H1 (cell line): ENCODE measurements at regions not wholly inside any gene's neighbourhood (a gene's known extent, or its start where the extent isn't known, plus 50 kb on each side); places are given as distances from the start of the nearest gene placed in this dataset.

ENCODE experiments used
- CTCF ChIA-PET: fragments of 300-600 bp; sonication (Branson Sonifier 250); formaldehyde crosslinking; loops from one replicate; lab custom pipeline; 2021; ENCODE audit not compliant: partially characterized antibody; lab: Charles Lee
- POLR2A ChIA-PET: fragments of 300-600 bp; sonication (Branson Sonifier 250); formaldehyde crosslinking; loops from one replicate; lab custom pipeline; 2021; ENCODE audit warnings: inconsistent platforms; ENCODE audit not compliant: partially characterized antibody; lab: Charles Lee
- DNase-seq, 2 experiments: peaks; one replicate each; pipeline versions ENCODE4 v3.0.0 to v3.0.0-alpha.2; 2010 to 2022; ENCODE audit warnings: low spot score in 2 of 2, low read depth in 1 of 2, mixed read lengths in 1 of 2
- FAIRE-seq: peaks from 2 replicates; lab custom pipeline; 2011; peaks lifted over from hg19 to GRCh38; lab: Jason Lieb, UNC
- H2AFZ ChIP-seq: 2 replicates; pipeline ENCODE4 v1.8.1; 2012; ENCODE audit warnings: low read length, inconsistent platforms
- H2AK5ac ChIP-seq: 2 replicates; pipeline ENCODE4 v1.6.1; 2013; ENCODE audit warnings: low read depth, low read length
- H2BK120ac ChIP-seq: replicated peaks from 2 replicates; pipeline ENCODE3; 2013; ENCODE audit warnings: low read depth, low read length, inconsistent platforms
- H2BK12ac ChIP-seq: 2 replicates; pipeline ENCODE4 v1.6.1; 2013; ENCODE audit warnings: low read depth, low read length
- H2BK15ac ChIP-seq: 2 replicates; pipeline ENCODE4 v1.6.1; 2013; ENCODE audit warnings: low read length
- H2BK20ac ChIP-seq: 2 replicates; pipeline ENCODE4 v1.6.1; 2013; ENCODE audit warnings: low read length
- H2BK5ac ChIP-seq: 2 replicates; pipeline ENCODE4 v1.6.1; 2013; ENCODE audit warnings: low read depth, low read length
- H3K14ac ChIP-seq: 2 replicates; pipeline ENCODE4 v1.6.1; 2013; ENCODE audit warnings: inconsistent platforms; ENCODE audit not compliant: insufficient read length
- H3K18ac ChIP-seq: 2 replicates; pipeline ENCODE4 v1.6.1; 2013; ENCODE audit warnings: low read length; ENCODE audit errors: extremely low read depth
- H3K23ac ChIP-seq: 2 replicates; pipeline ENCODE4 v1.6.1; 2013; ENCODE audit warnings: inconsistent platforms; ENCODE audit not compliant: insufficient read length
- H3K23me2 ChIP-seq: 2 replicates; pipeline ENCODE4 v1.6.1; 2013; ENCODE audit warnings: low read depth, low read length
- H3K27ac ChIP-seq: 2 replicates; pipeline ENCODE4 v1.6.1; 2011; ENCODE audit warnings: low read depth, low read length, inconsistent platforms
- H3K27me3 ChIP-seq, 4 experiments: replicated peaks in 1 of 4; 1 replicate in 1 of 4; 2 replicates in 3 of 4; pipeline versions ENCODE4 v1.6.1 to v1.8.1; 2011 to 2013; ENCODE audit warnings: low read length in 3 of 4, mild to moderate bottlenecking in 3 of 4, inconsistent platforms in 2 of 4, mixed read lengths in 2 of 4, moderate library complexity in 1 of 4; ENCODE audit not compliant: control insufficient read depth in 3 of 4, insufficient read depth in 3 of 4; ENCODE audit errors: extremely low read depth in 1 of 4
- H3K36me3 ChIP-seq, 4 experiments: 2 replicates each; pipeline versions ENCODE4 v1.6.1 to v1.8.1; 2011 to 2013; ENCODE audit warnings: mild to moderate bottlenecking in 4 of 4, low read length in 3 of 4, moderate library complexity in 2 of 4, control low read depth in 1 of 4, inconsistent platforms in 1 of 4; ENCODE audit not compliant: insufficient read depth in 4 of 4, control insufficient read depth in 2 of 4
- H3K4ac ChIP-seq: replicated peaks from 2 replicates; pipeline ENCODE3; 2013; ENCODE audit warnings: low read length, low read depth, mixed read lengths, inconsistent platforms; ENCODE audit not compliant: insufficient read length
- H3K4me1 ChIP-seq, 4 experiments: replicated peaks in 1 of 4; 1 replicate in 1 of 4; 2 replicates in 3 of 4; pipeline versions ENCODE4 v1.6.1 to v1.8.1; 2011 to 2013; ENCODE audit warnings: low read length in 3 of 4, inconsistent platforms in 2 of 4, mixed read lengths in 1 of 4; ENCODE audit not compliant: insufficient read depth in 4 of 4, control insufficient read depth in 3 of 4
- H3K4me2 ChIP-seq, 2 experiments: 2 replicates each; pipeline versions ENCODE4 v1.6.1 to v1.8.1; 2011 to 2013; ENCODE audit warnings: low read depth in 2 of 2, low read length in 2 of 2, control low read depth in 1 of 2, inconsistent platforms in 1 of 2, mild to moderate bottlenecking in 1 of 2; ENCODE audit not compliant: insufficient read depth in 1 of 2
- H3K4me3 ChIP-seq, 4 experiments: fragments of 200-600, 300-600 bp in 1 of 4; sonication (generic), shearing (Covaris generic), sonication (Bioruptor Twin) in 1 of 4; 2 replicates each; pipeline versions ENCODE4 v1.5.1 to v1.8.1; 2011 to 2016; ENCODE audit warnings: low read length in 4 of 4, low read depth in 3 of 4, control low read depth in 2 of 4, inconsistent platforms in 2 of 4, mild to moderate bottlenecking in 2 of 4, mixed read lengths in 1 of 4, moderate library complexity in 1 of 4; ENCODE audit not compliant: insufficient read depth in 2 of 4; ENCODE audit errors: extremely low read depth in 1 of 4
- H3K56ac ChIP-seq: replicated peaks from 2 replicates; pipeline ENCODE3; 2013; ENCODE audit warnings: low read depth, mild to moderate bottlenecking, mixed read lengths, low read length, inconsistent platforms; ENCODE audit not compliant: insufficient read length
- H3K79me1 ChIP-seq: 2 replicates; pipeline ENCODE4 v1.6.1; 2013; ENCODE audit warnings: low read depth, low read length, control low read depth
- H3K79me2 ChIP-seq, 2 experiments: 2 replicates each; pipeline versions ENCODE4 v1.6.1 to v1.8.1; 2012 to 2013; ENCODE audit warnings: low read length in 2 of 2, mild to moderate bottlenecking in 2 of 2, inconsistent platforms in 1 of 2; ENCODE audit not compliant: insufficient read depth in 2 of 2, control insufficient read depth in 1 of 2
- H3K9ac ChIP-seq, 4 experiments: replicated peaks in 1 of 4; 1 replicate in 1 of 4; 2 replicates in 3 of 4; pipeline versions ENCODE4 v1.6.1 to v1.8.1; 2011 to 2013; ENCODE audit warnings: low read depth in 3 of 4, low read length in 3 of 4, control low read depth in 2 of 4, mild to moderate bottlenecking in 2 of 4, moderate library complexity in 2 of 4, inconsistent platforms in 1 of 4; ENCODE audit errors: extremely low read depth in 1 of 4
- H3K9me3 ChIP-seq, 2 experiments: 2 replicates each; pipeline versions ENCODE4 v1.6.1 to v1.8.1; 2012 to 2013; ENCODE audit warnings: mild to moderate bottlenecking in 2 of 2, moderate library complexity in 2 of 2, control low read depth in 1 of 2, inconsistent platforms in 1 of 2, low read depth in 1 of 2, low read length in 1 of 2, mixed read lengths in 1 of 2; ENCODE audit not compliant: insufficient read depth in 2 of 2
- H4K20me1 ChIP-seq, 2 experiments: replicated peaks in 1 of 2; 2 replicates each; pipeline versions ENCODE3 to v1.8.1; 2011 to 2013; ENCODE audit warnings: inconsistent platforms in 2 of 2, low read length in 2 of 2, mild to moderate bottlenecking in 1 of 2; ENCODE audit not compliant: insufficient read depth in 2 of 2, control insufficient read depth in 1 of 2
- H4K5ac ChIP-seq: 2 replicates; pipeline ENCODE4 v1.6.1; 2013; ENCODE audit warnings: low read length, low read depth, mixed read lengths, inconsistent platforms; ENCODE audit not compliant: insufficient read length
- H4K8ac ChIP-seq: 2 replicates; pipeline ENCODE4 v1.8.0; 2013; ENCODE audit warnings: mild to moderate bottlenecking, moderate library complexity, low read length, inconsistent platforms; ENCODE audit not compliant: insufficient read depth; ENCODE audit errors: extremely low read depth
- H4K91ac ChIP-seq: replicated peaks from 2 replicates; pipeline ENCODE3; 2013; ENCODE audit warnings: low read length, mixed read lengths, inconsistent platforms; ENCODE audit not compliant: insufficient read length
- ASH2L ChIP-seq: fragments of 200-600, 300-600 bp; sonication (generic); IDR thresholded peaks from one replicate; pipeline ENCODE4 v1.7.1; 2017; ENCODE audit warnings: low read length
- ATF2 ChIP-seq: IDR thresholded peaks from 2 replicates; pipeline ENCODE4 v1.6.1; 2012; ENCODE audit warnings: low read length, inconsistent platforms
- BCL11A ChIP-seq, 2 experiments: IDR thresholded peaks; one replicate each; pipeline ENCODE4 v1.6.1; 2011; ENCODE audit warnings: low read depth in 2 of 2, low read length in 2 of 2, mild to moderate bottlenecking in 2 of 2
- CHD2 ChIP-seq: IDR thresholded peaks from 2 replicates; pipeline ENCODE4 v1.6.1; 2012; ENCODE audit warnings: low read length, improper control_type of control experiment
- EP300 ChIP-seq, 2 experiments: IDR thresholded peaks; 1 replicate in 1 of 2; 2 replicates in 1 of 2; pipeline ENCODE4 v1.6.1; 2011 to 2012; ENCODE audit warnings: low read depth in 2 of 2, low read length in 2 of 2, mild to moderate bottlenecking in 2 of 2, borderline replicate concordance in 1 of 2, inconsistent platforms in 1 of 2, moderate library complexity in 1 of 2
- GTF2F1 ChIP-seq: IDR thresholded peaks from 2 replicates; pipeline ENCODE4 v1.6.1; 2012; ENCODE audit warnings: low read depth, low read length, improper control_type of control experiment, borderline replicate concordance
- POLR2A ChIP-seq, 2 experiments: IDR thresholded peaks; 1 replicate in 1 of 2; 2 replicates in 1 of 2; pipeline ENCODE4 v1.6.1; 2011; ENCODE audit warnings: low read depth in 2 of 2, low read length in 2 of 2, mild to moderate bottlenecking in 2 of 2; ENCODE audit errors: control extremely low read depth in 1 of 2
- RAD21 ChIP-seq, 2 experiments: IDR thresholded peaks in 1 of 2; conservative IDR thresholded peaks in 1 of 2; 2 replicates each; pipeline ENCODE4 v1.6.1; 2011; ENCODE audit warnings: low read depth in 2 of 2, low read length in 2 of 2, improper control_type of control experiment in 1 of 2, inconsistent platforms in 1 of 2, mild to moderate bottlenecking in 1 of 2, moderate library complexity in 1 of 2
- SIX5 ChIP-seq: IDR thresholded peaks from 2 replicates; pipeline ENCODE4 v1.6.1; 2011; ENCODE audit warnings: mild to moderate bottlenecking, low read depth, low read length
- SRF ChIP-seq: IDR thresholded peaks from 2 replicates; pipeline ENCODE4 v1.6.1; 2011; ENCODE audit warnings: mild to moderate bottlenecking, low read depth, low read length, moderate library complexity
- TBP ChIP-seq: IDR thresholded peaks from 2 replicates; pipeline ENCODE4 v1.6.1; 2011; ENCODE audit warnings: low read depth, low read length, improper control_type of control experiment
- TF ChIP-seq, protein P1 (sequence below), 3 experiments: IDR thresholded peaks; 1 replicate in 2 of 3; 2 replicates in 1 of 3; pipeline versions ENCODE4 v1.5.1 to v1.6.1; 2011; ENCODE audit warnings: low read length in 3 of 3, mild to moderate bottlenecking in 3 of 3, inconsistent platforms in 2 of 3, low read depth in 1 of 3, moderate library complexity in 1 of 3; ENCODE audit not compliant: insufficient read depth in 1 of 3; ENCODE audit errors: control extremely low read depth in 1 of 3

- H2BK5ac ChIP-seq, result no peak overlapping the region
- TF ChIP-seq ATF2 (no peak), SRF (no peak), CHD2 (no peak), BCL11A (IDR thresholded peaks at IDR 0.05; ENCODE audit: low read depth in 2 of 2, low read length in 2 of 2) (no peak), TBP (no peak), SIX5 (no peak), ASH2L (no peak), GTF2F1 (no peak), RAD21 (IDR thresholded peaks at IDR 0.05 in 1 of 2, conservative IDR thresholded peaks at IDR 0.05 in 1 of 2; ENCODE audit: low read depth in 2 of 2, low read length in 2 of 2) (no peak), POLR2A (IDR thresholded peaks at IDR 0.05; ENCODE audit: control extremely low read depth in 1 of 2, low read depth in 2 of 2, low read length in 2 of 2) (no peak), EP300 (IDR thresholded peaks at IDR 0.05; ENCODE audit: borderline replicate concordance in 1 of 2, low read depth in 2 of 2, low read length in 2 of 2) (no peak)
- TF ChIP-seq, protein P1, sequence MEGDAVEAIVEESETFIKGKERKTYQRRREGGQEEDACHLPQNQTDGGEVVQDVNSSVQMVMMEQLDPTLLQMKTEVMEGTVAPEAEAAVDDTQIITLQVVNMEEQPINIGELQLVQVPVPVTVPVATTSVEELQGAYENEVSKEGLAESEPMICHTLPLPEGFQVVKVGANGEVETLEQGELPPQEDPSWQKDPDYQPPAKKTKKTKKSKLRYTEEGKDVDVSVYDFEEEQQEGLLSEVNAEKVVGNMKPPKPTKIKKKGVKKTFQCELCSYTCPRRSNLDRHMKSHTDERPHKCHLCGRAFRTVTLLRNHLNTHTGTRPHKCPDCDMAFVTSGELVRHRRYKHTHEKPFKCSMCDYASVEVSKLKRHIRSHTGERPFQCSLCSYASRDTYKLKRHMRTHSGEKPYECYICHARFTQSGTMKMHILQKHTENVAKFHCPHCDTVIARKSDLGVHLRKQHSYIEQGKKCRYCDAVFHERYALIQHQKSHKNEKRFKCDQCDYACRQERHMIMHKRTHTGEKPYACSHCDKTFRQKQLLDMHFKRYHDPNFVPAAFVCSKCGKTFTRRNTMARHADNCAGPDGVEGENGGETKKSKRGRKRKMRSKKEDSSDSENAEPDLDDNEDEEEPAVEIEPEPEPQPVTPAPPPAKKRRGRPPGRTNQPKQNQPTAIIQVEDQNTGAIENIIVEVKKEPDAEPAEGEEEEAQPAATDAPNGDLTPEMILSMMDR (IDR thresholded peaks at IDR 0.05; ENCODE audit: control extremely low read depth in 1 of 3, insufficient read depth in 1 of 3, low read depth in 1 of 3, low read length in 3 of 3), result no peak
- no peak overlapping the region for H2BK20ac ChIP-seq
- no peak overlapping the region for H3K27ac ChIP-seq
- FAIRE-seq (no peak), DNase-seq (no peak)
- no peak overlapping the region for H3K9ac ChIP-seq
- no peak overlapping the region for H3K4ac ChIP-seq
- no peaks in the 10 kb centered on the region for H3K4me1 ChIP-seq
- no peaks in the 10 kb centered on the region for H3K9me3 ChIP-seq
- H4K8ac ChIP-seq, result no peak overlapping the region
- H2BK15ac ChIP-seq, result no peak overlapping the region
- no peak overlapping the region for H3K23ac ChIP-seq
- no peak overlapping the region for H3K56ac ChIP-seq
- no peak overlapping the region for H3K14ac ChIP-seq
- H2BK120ac ChIP-seq, result no peak overlapping the region
- no peak overlapping the region for H2BK12ac ChIP-seq
- no peak overlapping the region for H2AK5ac ChIP-seq
- H3K4me3 ChIP-seq, result no peak overlapping the region
- no peaks in the 10 kb centered on the region for H3K36me3 ChIP-seq
- no peak overlapping the region for H4K5ac ChIP-seq
- no peaks in the 10 kb centered on the region for H3K27me3 ChIP-seq
- CTCF ChIA-PET, result no interaction called here
- H3K4me2 ChIP-seq, result no peak overlapping the region
- H2AFZ ChIP-seq, result no peak overlapping the region
- H4K91ac ChIP-seq, result no peak overlapping the region
- no peaks in the 10 kb centered on the region for H3K23me2 ChIP-seq
- POLR2A ChIA-PET, result interaction anchor here (0.7 kb wide), 1 partner anchor 697 kb away, joined by 7 read pairs; no protein-coding TSS in a partner anchor
- H3K79me2 ChIP-seq, result no peaks in the 10 kb centered on the region
- no peak overlapping the region for H3K18ac ChIP-seq
- H3K79me1 ChIP-seq, result no peaks in the 10 kb centered on the region
- H4K20me1 ChIP-seq, result no peaks in the 10 kb centered on the region
Observed at GRCh38 chr12:16863742-16864141, 257.8 kb upstream of the LMO3 start.
